ENCODE measurements at regions not wholly inside any gene's neighbourhood (a gene's known extent, or its start where the extent isn't known, plus 50 kb on each side); places are given as distances from the start of the nearest gene placed in this dataset.

- no peak for DNase-seq (ENCODE audit: low read depth)
Observed at GRCh38 chr1:36542024-36542961, 59.6 kb upstream of the CSF3R start.

DNA sequence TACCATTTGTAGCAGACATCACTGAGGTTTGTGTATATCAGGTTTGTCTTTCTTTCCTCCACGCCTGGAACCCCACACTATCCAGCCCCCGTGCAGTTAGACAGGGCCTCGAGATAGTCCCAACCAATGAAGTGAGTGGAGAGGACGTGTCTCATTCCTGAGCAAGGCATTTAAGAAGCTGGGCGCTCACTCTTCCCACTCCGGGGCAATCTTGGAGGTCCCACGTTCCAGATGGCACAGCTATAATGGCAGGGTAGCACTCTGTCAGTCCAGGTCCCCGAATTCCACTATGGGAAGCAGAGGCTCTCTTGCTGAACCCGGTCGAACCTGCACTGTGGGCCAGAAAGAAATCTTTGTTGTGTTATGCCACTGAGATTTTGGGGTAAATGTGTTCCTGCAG, 57.3 kb upstream of the CSF3R start:
- DNase-seq (ENCODE audit: low read depth), result no peak

GRCh38 chr1:36539526-36539925, 56.8 kb upstream of the CSF3R start:
- DNase-seq (ENCODE audit: low read depth), result no peak

- no peak for DNase-seq (ENCODE audit: low read depth)
Observed at GRCh38 chr1:36537991-36538390, 55.3 kb upstream of the CSF3R start.

GRCh38 chr1:36537190-36537768, 54.6 kb upstream of the CSF3R start:
- DNase-seq (ENCODE audit: low read depth), result no peak

DNA sequence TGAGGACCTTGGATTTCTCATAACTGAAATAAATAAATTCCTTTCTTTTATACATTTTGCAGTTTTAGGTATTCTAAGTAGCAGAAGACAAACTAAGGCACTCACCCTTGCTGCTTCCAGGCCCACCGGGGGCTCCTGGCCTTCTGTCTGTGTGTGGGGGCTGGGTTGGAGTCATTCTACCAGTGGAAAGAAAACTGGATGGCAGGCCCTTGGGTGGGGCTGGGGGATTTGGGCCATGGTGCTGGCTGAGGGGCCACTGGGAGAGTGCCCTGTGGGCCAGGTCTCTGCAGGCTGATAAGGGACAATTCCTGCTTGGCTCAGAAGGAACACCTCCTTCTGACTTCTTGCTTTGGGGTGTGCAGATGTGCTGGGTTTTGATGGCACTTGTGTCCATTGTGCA, 54.0 kb upstream of the CSF3R start:
- no peak for DNase-seq (ENCODE audit: low read depth)

GRCh38 chr1:36534711-36535412, 52.1 kb upstream of the CSF3R start:
- DNase-seq (ENCODE audit: low read depth), result no peak

- DNase-seq (ENCODE audit: low read depth), result no peak
Observed at GRCh38 chr1:36533897-36534296, 51.2 kb upstream of the CSF3R start.

- DNase-seq (ENCODE audit: low read depth), result no peak
Observed at GRCh38 chr1:36532810-36533401, 50.2 kb upstream of the CSF3R start.
